HEK293T (cell line): ENCODE measurements at regions not wholly inside any gene's neighbourhood (a gene's known extent, or its start where the extent isn't known, plus 50 kb on each side); places are given as distances from the start of the nearest gene placed in this dataset.

Source experiments
- CTCF ChIA-PET: fragments of 350-600 bp; formaldehyde crosslinking; extraction: SDS; loops from one replicate; lab custom pipeline; 2021; ENCODE audit warnings: antibody characterized with exemption, inconsistent platforms; lab: Yijun Ruan, JAX
- POLR2A ChIA-PET: fragments of 350-600 bp; formaldehyde crosslinking; extraction: SDS; loops from one replicate; lab custom pipeline; 2020; ENCODE audit warnings: antibody characterized with exemption, inconsistent platforms; lab: Yijun Ruan, JAX
- DNase-seq: peaks from one replicate; pipeline ENCODE4 v3.0.0; 2012; ENCODE audit warnings: mixed read lengths; ENCODE audit errors: extremely low spot score
- ARNT ChIP-seq: fragments of 450-650 bp; IDR thresholded peaks from 2 replicates; pipeline ENCODE4 v1.6.1; 2017; ENCODE audit warnings: mild to moderate bottlenecking
- BHLHE40 ChIP-seq: fragments of 450-650 bp; IDR thresholded peaks from 2 replicates; pipeline ENCODE4 v1.6.1; 2016; ENCODE audit warnings: mild to moderate bottlenecking, moderate library complexity, borderline replicate concordance
- CTBP1 ChIP-seq: fragments of 450-650 bp; IDR thresholded peaks from 2 replicates; pipeline ENCODE4 v1.6.1; 2016; ENCODE audit warnings: borderline replicate concordance
- ELF4 ChIP-seq: fragments of 450-650 bp; IDR thresholded peaks from 2 replicates; pipeline ENCODE4 v1.6.1; 2017; ENCODE audit warnings: antibody characterized with exemption
- FOXA1 ChIP-seq: fragments of 450-650 bp; IDR thresholded peaks from 2 replicates; pipeline ENCODE4 v1.6.1; 2016; ENCODE audit warnings: mild to moderate bottlenecking
- FOXK2 ChIP-seq: fragments of 450-650 bp; IDR thresholded peaks from 2 replicates; pipeline ENCODE4 v1.6.1; 2016; ENCODE audit warnings: mild to moderate bottlenecking
- FOXM1 ChIP-seq: fragments of 450-650 bp; IDR thresholded peaks from 2 replicates; pipeline ENCODE4 v1.6.1; 2017; ENCODE audit warnings: mild to moderate bottlenecking, borderline replicate concordance
- HDGF ChIP-seq: fragments of 450-650 bp; IDR thresholded peaks from 2 replicates; pipeline ENCODE4 v1.6.1; 2017; ENCODE audit warnings: antibody characterized with exemption, borderline replicate concordance
- L3MBTL2 ChIP-seq: fragments of 450-650 bp; conservative IDR thresholded peaks from 2 replicates; pipeline ENCODE4 v1.6.1; 2016; ENCODE audit warnings: mild to moderate bottlenecking
- LEF1 ChIP-seq: fragments of 450-650 bp; IDR thresholded peaks from 2 replicates; pipeline ENCODE4 v1.6.1; 2017; ENCODE audit warnings: mild to moderate bottlenecking, borderline replicate concordance
- NFRKB ChIP-seq: fragments of 450-650 bp; IDR thresholded peaks from 2 replicates; pipeline ENCODE4 v1.6.1; 2016; ENCODE audit warnings: mild to moderate bottlenecking, moderate library complexity
- SP1 ChIP-seq: fragments of 450-650 bp; IDR thresholded peaks from 2 replicates; pipeline ENCODE4 v1.6.1; 2017
- SUZ12 ChIP-seq: fragments of 450-650 bp; IDR thresholded peaks from 2 replicates; pipeline ENCODE4 v1.6.1; 2016; ENCODE audit warnings: mild to moderate bottlenecking
- TARDBP ChIP-seq: fragments of 450-650 bp; IDR thresholded peaks from 2 replicates; pipeline ENCODE4 v1.6.1; 2016
- ZNF384 ChIP-seq: fragments of 450-650 bp; IDR thresholded peaks from 2 replicates; pipeline ENCODE4 v1.6.1; 2016
- TF ChIP-seq, protein P1 (sequence below): fragments of 450-650 bp; IDR thresholded peaks from 2 replicates; pipeline ENCODE4 v1.6.1; 2016

DNA sequence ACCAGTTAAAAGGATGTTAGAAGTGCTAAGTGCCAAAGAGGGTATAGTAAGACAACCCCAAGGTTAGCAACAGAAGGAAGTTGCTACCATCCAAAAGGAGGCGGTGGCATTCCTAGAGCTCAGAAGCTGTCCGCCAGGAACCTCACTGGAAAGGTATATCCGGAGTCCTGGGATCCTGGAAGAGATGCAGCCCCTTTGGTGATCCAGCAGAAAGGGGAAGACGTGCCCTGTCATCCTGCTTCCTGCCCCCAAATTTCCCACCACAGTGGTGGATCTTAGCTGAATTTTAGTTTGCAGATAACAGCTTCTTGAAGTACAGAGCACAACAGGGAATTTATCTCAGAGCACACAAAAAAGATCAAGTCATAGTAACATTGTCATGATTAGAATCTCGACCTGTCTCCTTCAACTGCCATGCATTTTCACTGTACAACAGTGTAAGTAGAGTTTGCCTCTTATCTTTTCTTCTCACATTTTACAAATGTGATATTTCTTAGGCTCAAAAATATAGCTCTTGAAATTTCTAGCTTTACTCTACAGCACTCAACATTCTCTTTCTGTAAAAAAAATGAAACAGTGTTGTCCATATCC is 526.3 kb downstream of the SOX5 start:
- ChIA-PET CTCF (interaction anchor here (0.6 kb wide), 1 partner anchor 13 kb away, joined by 3 read pairs; no protein-coding TSS in a partner anchor), POLR2A (no interaction called here)

DNA sequence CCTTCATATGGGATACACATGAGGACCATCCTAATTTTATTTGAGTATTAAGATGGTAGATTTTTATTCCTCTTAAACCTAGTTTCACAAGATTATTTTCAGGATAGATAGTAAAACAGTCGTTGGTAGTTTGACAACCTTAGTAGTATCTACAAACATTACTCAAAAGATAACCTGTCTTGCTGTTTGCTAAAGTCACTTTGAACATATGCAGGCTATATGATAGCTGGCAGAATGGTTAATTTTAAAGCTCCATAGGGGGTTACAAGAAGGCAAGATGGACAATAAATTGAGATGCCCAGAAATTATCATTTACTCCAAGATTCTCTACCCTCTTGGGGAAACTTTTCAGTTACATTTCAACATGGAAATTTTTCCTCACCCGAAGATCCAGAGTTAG is 525.7 kb downstream of the SOX5 start:
- CTCF ChIA-PET, result interaction anchor here (0.6 kb wide), 1 partner anchor 12 kb away, joined by 3 read pairs; no protein-coding TSS in a partner anchor
- no peak for DNase-seq
- TF ChIP-seq TARDBP, result no peak
- TF ChIP-seq SUZ12, result no peak
- POLR2A ChIA-PET, result no interaction called here

More for the DNA sequence above, 526.3 kb downstream of the SOX5 start:
- TF ChIP-seq FOXK2 (no peak), ZNF384 (no peak), SP1 (no peak), ARNT (no peak), TARDBP (no peak)
- DNase-seq, result no peak

DNA sequence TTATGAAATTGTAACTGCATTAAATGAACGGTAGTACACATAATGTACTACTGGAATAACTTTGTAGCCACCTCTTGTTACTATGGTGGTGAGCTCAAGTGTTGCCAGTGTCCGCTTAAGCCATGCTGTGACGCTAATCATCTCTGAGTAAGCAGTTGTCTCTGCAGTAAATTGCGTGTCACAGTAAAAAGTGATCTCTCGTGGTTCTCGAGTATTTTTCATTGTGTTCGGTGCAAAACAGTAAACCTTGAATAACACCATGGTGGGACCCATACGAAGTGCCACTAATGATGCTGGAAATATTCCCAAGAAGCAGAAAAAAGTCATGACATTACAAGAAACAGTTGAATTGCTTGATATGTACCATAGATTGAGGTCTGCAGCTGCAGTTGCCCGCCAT is 524.8 kb downstream of the SOX5 start:
- ChIA-PET CTCF (interaction anchor here (0.6 kb wide), 1 partner anchor 655 kb away, joined by 3 read pairs; no protein-coding TSS in a partner anchor), POLR2A (no interaction called here)
- TF ChIP-seq HDGF (no peak), TARDBP (no peak), CTBP1 (no peak), NFRKB (no peak), FOXA1 (no peak), SP1 (no peak), LEF1 (no peak), ARNT (no peak), L3MBTL2 (no peak), BHLHE40 (no peak), FOXM1 (no peak), ZNF384 (no peak), SUZ12 (no peak), ELF4 (no peak), FOXK2 (no peak)
- TF ChIP-seq, protein P1, sequence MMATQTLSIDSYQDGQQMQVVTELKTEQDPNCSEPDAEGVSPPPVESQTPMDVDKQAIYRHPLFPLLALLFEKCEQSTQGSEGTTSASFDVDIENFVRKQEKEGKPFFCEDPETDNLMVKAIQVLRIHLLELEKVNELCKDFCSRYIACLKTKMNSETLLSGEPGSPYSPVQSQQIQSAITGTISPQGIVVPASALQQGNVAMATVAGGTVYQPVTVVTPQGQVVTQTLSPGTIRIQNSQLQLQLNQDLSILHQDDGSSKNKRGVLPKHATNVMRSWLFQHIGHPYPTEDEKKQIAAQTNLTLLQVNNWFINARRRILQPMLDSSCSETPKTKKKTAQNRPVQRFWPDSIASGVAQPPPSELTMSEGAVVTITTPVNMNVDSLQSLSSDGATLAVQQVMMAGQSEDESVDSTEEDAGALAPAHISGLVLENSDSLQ, result no peak
- no peak for DNase-seq

DNA sequence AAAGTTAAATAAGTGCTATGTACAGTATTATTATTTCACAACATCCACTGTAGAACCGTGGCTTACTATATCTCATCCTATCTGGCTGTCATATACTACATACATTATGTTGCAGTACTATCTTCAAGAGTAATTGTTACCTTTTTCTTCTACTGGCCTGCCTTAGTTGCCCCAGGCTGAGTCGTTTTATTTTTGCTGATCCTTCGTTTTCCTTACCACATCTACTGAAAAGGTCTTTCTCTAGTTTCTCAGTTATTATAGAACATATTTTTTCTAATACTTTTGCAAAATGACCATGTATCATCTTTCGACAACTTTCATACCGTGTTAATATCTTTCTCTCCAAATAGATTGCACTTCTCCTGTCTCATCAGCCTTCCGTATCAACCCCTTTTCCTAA is 523.1 kb downstream of the SOX5 start:
- TF ChIP-seq LEF1, result no peak
- no peak for TF ChIP-seq L3MBTL2
- TF ChIP-seq FOXA1, result no peak
- TF ChIP-seq HDGF, result no peak
- no peak for TF ChIP-seq ARNT
- TF ChIP-seq FOXK2, result no peak
- no peak for TF ChIP-seq SUZ12
- no peak for TF ChIP-seq NFRKB
- TF ChIP-seq SP1, result no peak
- no peak for TF ChIP-seq ZNF384
- no peak for TF ChIP-seq CTBP1
- no peak for DNase-seq
- ChIA-PET CTCF (no interaction called here), POLR2A (no interaction called here)

DNA sequence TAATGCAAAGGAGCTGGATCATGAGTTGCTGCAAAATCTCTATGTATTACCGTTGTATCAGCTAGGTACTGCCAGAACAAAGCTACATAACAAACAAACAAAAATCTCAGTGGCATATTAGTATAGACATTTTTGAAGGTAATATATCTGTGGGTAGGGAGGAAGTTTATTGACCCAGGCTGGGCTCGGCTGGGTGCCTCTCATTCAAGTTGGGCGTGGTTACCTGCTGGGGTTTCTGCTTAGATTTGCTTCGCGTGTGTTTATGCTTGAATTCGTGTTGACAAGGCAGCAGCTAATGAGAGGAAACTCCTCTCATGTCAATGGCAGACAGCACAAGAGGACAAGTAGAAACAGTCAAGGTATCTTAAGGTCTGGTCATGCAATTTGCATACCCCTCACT is 520.7 kb downstream of the SOX5 start:
- CTCF ChIA-PET, result no interaction called here
- POLR2A ChIA-PET, result no interaction called here
- DNase-seq, result no peak
- TF ChIP-seq SP1 (no peak), ARNT (no peak), FOXM1 (no peak), FOXK2 (no peak), SUZ12 (no peak), ZNF384 (no peak), FOXA1 (no peak), ELF4 (no peak), CTBP1 (no peak), NFRKB (no peak), LEF1 (no peak)

DNA sequence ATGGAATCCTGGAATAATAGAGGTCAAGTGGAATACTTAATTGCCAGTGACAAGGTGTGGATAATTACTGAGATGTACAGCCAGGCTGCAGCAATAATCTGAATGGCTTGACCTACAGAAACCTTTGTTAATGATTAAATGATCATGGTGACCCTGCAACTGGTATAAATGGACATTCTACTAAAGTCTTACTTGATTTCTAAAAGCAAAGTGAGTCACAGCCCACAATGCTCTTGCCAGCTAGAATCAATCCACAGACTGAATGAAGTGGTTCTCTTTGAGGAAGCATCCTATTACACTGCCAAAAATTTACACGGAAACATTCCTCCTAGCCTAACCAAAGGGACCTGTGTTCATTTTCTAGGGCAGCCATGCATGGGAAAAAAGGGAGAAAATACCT is 518.5 kb downstream of the SOX5 start:
- ChIA-PET CTCF (no interaction called here), POLR2A (no interaction called here)
- no peak for TF ChIP-seq SUZ12
- TF ChIP-seq CTBP1, result no peak
- no peak for TF ChIP-seq ELF4
- TF ChIP-seq TARDBP, result no peak
- TF ChIP-seq, protein P1, result no peak
- no peak for TF ChIP-seq NFRKB
- TF ChIP-seq LEF1, result no peak
- TF ChIP-seq ARNT, result no peak
- TF ChIP-seq FOXA1, result no peak
- TF ChIP-seq FOXK2, result no peak
- TF ChIP-seq ZNF384, result no peak
- no peak for TF ChIP-seq BHLHE40
- TF ChIP-seq HDGF, result no peak
- DNase-seq, result no peak

DNA sequence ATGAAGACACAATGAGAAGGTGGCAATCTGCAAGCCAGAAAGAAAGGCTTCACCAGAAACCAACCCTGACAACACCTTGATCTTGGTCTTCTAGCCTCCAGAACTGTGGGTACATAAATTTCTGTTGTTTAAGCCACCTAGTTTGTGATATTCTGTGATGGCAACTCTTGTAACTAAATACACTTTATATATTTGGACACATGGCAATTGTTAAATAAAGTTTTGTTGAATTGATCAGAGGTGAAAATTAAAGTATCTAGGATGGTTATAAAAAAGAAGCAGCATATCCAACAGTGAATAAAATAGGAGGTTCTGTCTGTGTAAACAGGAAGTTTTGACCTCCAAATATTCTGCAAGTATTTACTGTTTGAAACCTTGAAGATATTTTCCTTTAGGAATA is 516.3 kb downstream of the SOX5 start:
- ChIA-PET POLR2A (no interaction called here), CTCF (no interaction called here)
- TF ChIP-seq FOXK2 (no peak), SP1 (no peak), FOXM1 (no peak), SUZ12 (no peak), LEF1 (no peak)
- TF ChIP-seq, protein P1, result no peak
- no peak for DNase-seq
